ENCODE measurements at regions not wholly inside any gene's neighbourhood (a gene's known extent, or its start where the extent isn't known, plus 50 kb on each side); places are given as distances from the start of the nearest gene placed in this dataset.

DNA sequence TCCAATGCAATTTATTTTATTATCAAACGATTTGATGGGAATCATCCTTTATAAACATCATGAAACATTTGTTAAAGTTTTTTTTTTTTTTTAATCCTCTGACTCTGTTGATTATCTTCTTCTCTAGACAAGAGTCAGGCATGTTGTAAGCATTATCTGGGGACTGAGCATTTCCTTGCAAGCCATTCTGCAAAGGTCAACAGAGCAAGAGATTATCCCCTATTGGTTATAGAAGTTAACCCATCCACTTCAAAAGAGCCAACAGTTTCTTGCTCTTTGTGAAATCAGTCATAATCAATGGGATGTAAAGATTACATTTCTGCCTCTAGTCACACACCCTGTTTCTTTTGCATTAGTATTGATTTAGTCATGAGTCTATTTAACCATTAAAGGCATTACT is 368.8 kb upstream of the ADGRL4 start:
- TF ChIP-seq CTCF (IDR thresholded peaks at IDR 0.05; ENCODE audit: poor library complexity, severe bottlenecking) (no peak), EP300 (conservative IDR thresholded peaks at IDR 0.05; ENCODE audit: poor library complexity, severe bottlenecking) (no peak), MXI1 (conservative IDR thresholded peaks at IDR 0.05; ENCODE audit: poor library complexity, severe bottlenecking) (no peak), EZH2 (IDR thresholded peaks at IDR 0.05; ENCODE audit: borderline replicate concordance, insufficient read depth, low read length, poor library complexity, severe bottlenecking) (no peak)
- TF ChIP-seq, protein P1, sequence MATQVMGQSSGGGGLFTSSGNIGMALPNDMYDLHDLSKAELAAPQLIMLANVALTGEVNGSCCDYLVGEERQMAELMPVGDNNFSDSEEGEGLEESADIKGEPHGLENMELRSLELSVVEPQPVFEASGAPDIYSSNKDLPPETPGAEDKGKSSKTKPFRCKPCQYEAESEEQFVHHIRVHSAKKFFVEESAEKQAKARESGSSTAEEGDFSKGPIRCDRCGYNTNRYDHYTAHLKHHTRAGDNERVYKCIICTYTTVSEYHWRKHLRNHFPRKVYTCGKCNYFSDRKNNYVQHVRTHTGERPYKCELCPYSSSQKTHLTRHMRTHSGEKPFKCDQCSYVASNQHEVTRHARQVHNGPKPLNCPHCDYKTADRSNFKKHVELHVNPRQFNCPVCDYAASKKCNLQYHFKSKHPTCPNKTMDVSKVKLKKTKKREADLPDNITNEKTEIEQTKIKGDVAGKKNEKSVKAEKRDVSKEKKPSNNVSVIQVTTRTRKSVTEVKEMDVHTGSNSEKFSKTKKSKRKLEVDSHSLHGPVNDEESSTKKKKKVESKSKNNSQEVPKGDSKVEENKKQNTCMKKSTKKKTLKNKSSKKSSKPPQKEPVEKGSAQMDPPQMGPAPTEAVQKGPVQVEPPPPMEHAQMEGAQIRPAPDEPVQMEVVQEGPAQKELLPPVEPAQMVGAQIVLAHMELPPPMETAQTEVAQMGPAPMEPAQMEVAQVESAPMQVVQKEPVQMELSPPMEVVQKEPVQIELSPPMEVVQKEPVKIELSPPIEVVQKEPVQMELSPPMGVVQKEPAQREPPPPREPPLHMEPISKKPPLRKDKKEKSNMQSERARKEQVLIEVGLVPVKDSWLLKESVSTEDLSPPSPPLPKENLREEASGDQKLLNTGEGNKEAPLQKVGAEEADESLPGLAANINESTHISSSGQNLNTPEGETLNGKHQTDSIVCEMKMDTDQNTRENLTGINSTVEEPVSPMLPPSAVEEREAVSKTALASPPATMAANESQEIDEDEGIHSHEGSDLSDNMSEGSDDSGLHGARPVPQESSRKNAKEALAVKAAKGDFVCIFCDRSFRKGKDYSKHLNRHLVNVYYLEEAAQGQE (IDR thresholded peaks at IDR 0.05; ENCODE audit: borderline replicate concordance), result no peak

All from neural cell (in vitro differentiated cells).